SK-N-SH treated with all-trans-retinoic acid at 6 μM for 48 hours (cell line): ENCODE measurements at regions not wholly inside any gene's neighbourhood (a gene's known extent, or its start where the extent isn't known, plus 50 kb on each side); places are given as distances from the start of the nearest gene placed in this dataset.

Source experiments
- ATAC-seq: fragments of 200-7000 bp; cut with Tn5 transposase; 3 replicates; pipeline ENCODE4 v1.9.1; 2020; ENCODE audit warnings: mild to moderate bottlenecking, moderate library complexity
- ARNTL ChIP-seq: fragments of 450-650 bp; formaldehyde crosslinking; IDR thresholded peaks from 2 replicates; pipeline ENCODE4 v1.5.0; 2020; ENCODE audit warnings: low read depth, mild to moderate bottlenecking, moderate library complexity, borderline replicate concordance
- BACH2 ChIP-seq: fragments of 250-450 bp; sonication (Bioruptor Pico); IDR thresholded peaks from 2 replicates; pipeline ENCODE4 v1.9.0; 2021; ENCODE audit warnings: mild to moderate bottlenecking, borderline replicate concordance
- CREB5 ChIP-seq: fragments of 250-450 bp; sonication (Bioruptor Pico); IDR thresholded peaks from 2 replicates; pipeline ENCODE4 v1.5.1; 2020; ENCODE audit warnings: low read depth, mild to moderate bottlenecking, moderate library complexity
- CSDC2 ChIP-seq: fragments of 250-450 bp; sonication (Bioruptor Pico); IDR thresholded peaks from 2 replicates; pipeline ENCODE4 v1.5.0; 2020; ENCODE audit warnings: mild to moderate bottlenecking, moderate library complexity
- ESRRG ChIP-seq: fragments of 250-450 bp; sonication (Bioruptor Pico); IDR thresholded peaks from 2 replicates; pipeline ENCODE4 v1.6.1; 2021; ENCODE audit warnings: mild to moderate bottlenecking
- GLIS3 ChIP-seq: fragments of 250-450 bp; sonication (Bioruptor Pico); IDR thresholded peaks from 2 replicates; pipeline ENCODE4 v1.5.0; 2020; ENCODE audit warnings: mild to moderate bottlenecking, moderate library complexity
- ISL1 ChIP-seq: fragments of 250-450 bp; sonication (Bioruptor Pico); IDR thresholded peaks from 2 replicates; pipeline ENCODE4 v2.1.2; 2022; ENCODE audit warnings: mild to moderate bottlenecking, moderate library complexity
- OSR1 ChIP-seq: fragments of 250-450 bp; sonication (Bioruptor Pico); IDR thresholded peaks from 2 replicates; pipeline ENCODE4 v1.8.0; 2022; ENCODE audit warnings: moderate library complexity, mild to moderate bottlenecking, inconsistent platforms
- PPARA ChIP-seq: fragments of 250-450 bp; sonication (Bioruptor Pico); IDR thresholded peaks from 2 replicates; pipeline ENCODE4 v1.5.0; 2020; ENCODE audit warnings: mild to moderate bottlenecking, borderline replicate concordance
- RARB ChIP-seq: fragments of 250-450 bp; sonication (Bioruptor Pico); IDR thresholded peaks from 2 replicates; pipeline ENCODE4 v1.8.0; 2021; ENCODE audit warnings: mild to moderate bottlenecking, moderate library complexity
- SNAI2 ChIP-seq: fragments of 250-450 bp; sonication (Bioruptor Pico); IDR thresholded peaks from 2 replicates; pipeline ENCODE4 v1.5.0; 2020; ENCODE audit warnings: mild to moderate bottlenecking, moderate library complexity
- TCF4 ChIP-seq: fragments of 250-450 bp; sonication (Bioruptor Pico); IDR thresholded peaks from 2 replicates; pipeline ENCODE4 v1.8.0; 2021; ENCODE audit warnings: mild to moderate bottlenecking, moderate library complexity, borderline replicate concordance
- TOX ChIP-seq: fragments of 250-450 bp; sonication (Bioruptor Pico); IDR thresholded peaks from 2 replicates; pipeline ENCODE4 v1.8.0; 2021; ENCODE audit warnings: mild to moderate bottlenecking, moderate library complexity, borderline replicate concordance
- ZC3H10 ChIP-seq: fragments of 250-450 bp; sonication (Bioruptor Pico); IDR thresholded peaks from 2 replicates; pipeline ENCODE4 v1.5.1; 2021; ENCODE audit warnings: mild to moderate bottlenecking, moderate library complexity
- ZFP3 ChIP-seq: fragments of 250-450 bp; sonication (Bioruptor Pico); IDR thresholded peaks from 2 replicates; pipeline ENCODE4 v1.5.0; 2020; ENCODE audit warnings: mild to moderate bottlenecking, moderate library complexity
- ZFP30 ChIP-seq: fragments of 450-650 bp; formaldehyde crosslinking; IDR thresholded peaks from 2 replicates; pipeline ENCODE4 v1.5.0; 2022; ENCODE audit warnings: mild to moderate bottlenecking, moderate library complexity
- ZNF565 ChIP-seq: fragments of 450-650 bp; formaldehyde crosslinking; conservative IDR thresholded peaks from 2 replicates; pipeline ENCODE4 v1.5.0; 2020; ENCODE audit warnings: low read depth, mild to moderate bottlenecking, moderate library complexity
- ZNF70 ChIP-seq: fragments of 450-650 bp; formaldehyde crosslinking; IDR thresholded peaks from 2 replicates; pipeline ENCODE4 v1.5.0; 2020; ENCODE audit warnings: mild to moderate bottlenecking, moderate library complexity
- ZNF8 ChIP-seq: fragments of 450-650 bp; formaldehyde crosslinking; IDR thresholded peaks from 2 replicates; pipeline ENCODE4 v1.5.0; 2020; ENCODE audit warnings: mild to moderate bottlenecking, moderate library complexity
- TF ChIP-seq, protein P1 (sequence below): fragments of 250-450 bp; sonication (Bioruptor Pico); IDR thresholded peaks from 2 replicates; pipeline ENCODE4 v1.5.1; 2021; ENCODE audit warnings: mild to moderate bottlenecking, moderate library complexity
- TF ChIP-seq, protein P2 (sequence below): fragments of 250-450 bp; sonication (Bioruptor Pico); IDR thresholded peaks from 2 replicates; pipeline ENCODE4 v1.8.0; 2021; ENCODE audit warnings: low read depth, mild to moderate bottlenecking, moderate library complexity, borderline replicate concordance

DNA sequence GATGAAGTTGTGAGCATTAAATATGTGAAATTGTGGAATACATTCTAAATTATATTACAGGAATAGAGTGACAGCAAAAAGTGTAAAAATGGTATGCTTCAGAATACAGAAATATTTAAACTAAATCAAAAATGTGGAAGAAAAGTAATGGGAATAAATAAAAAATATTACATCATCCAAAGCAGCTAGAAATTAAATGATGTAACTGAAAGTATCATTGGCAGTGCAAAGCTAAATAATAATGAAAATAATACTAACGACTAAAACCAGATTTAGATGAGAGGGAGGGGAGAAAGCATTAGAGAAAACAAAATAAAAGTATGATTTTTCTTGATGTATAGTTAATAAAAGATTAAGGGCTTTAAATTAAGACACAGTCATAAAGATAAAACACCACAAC is 1104.0 kb downstream of the EPHA7 start:
- TF ChIP-seq ESRRG (CRISPR knock-in tag) (no peak), GLIS3 (CRISPR knock-in tag) (no peak), SNAI2 (CRISPR knock-in tag) (no peak), ZFP3 (CRISPR knock-in tag) (no peak), RARB (CRISPR knock-in tag) (no peak), PPARA (CRISPR knock-in tag) (no peak)
- ATAC-seq = no peak

DNA sequence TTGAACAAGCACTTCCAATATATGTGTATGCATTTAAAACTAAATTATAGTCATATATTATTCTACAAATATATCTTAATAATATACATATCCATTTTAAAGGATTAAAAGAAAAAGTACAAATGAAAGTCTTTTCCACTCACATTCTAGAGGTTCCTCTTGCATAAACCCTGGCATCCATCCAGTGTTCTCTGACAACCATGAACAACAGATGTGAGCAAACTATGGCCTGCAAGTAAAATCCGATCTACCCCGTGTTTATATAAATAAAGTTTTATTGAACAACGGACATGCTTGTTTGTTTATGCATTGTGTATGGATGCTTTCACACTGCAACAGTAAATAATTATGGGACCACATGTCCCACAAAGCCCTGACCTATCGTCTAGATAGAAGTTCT is 1122.3 kb downstream of the EPHA7 start:
- TF ChIP-seq PPARA (CRISPR knock-in tag) (no peak), SNAI2 (CRISPR knock-in tag) (no peak), TOX (CRISPR knock-in tag) (no peak), ISL1 (CRISPR knock-in tag) (no peak), OSR1 (CRISPR knock-in tag) (no peak), ZFP30 (CRISPR knock-in tag) (no peak)
- ATAC-seq = no peak

DNA sequence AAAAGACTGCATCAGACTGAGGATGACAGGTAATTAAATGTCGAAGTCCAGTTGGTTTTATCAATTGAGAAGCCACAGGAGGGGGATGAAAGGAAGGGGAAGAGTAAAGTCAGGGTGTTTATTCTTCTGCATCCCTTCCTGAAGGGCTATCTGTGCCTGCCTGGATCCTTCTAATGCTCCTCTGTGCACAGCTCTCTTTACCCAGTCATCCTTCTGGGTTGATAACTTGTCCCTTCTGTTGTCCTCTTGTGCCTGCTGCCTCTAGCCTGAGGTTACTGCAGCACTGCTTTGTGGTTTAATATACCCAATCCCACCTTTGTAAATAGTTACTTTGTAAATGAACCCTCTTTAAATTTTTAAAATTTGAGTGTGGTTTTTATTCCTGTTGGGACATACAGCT is 1127.3 kb downstream of the EPHA7 start:
- ATAC-seq = no peak
- TF ChIP-seq RARB (CRISPR knock-in tag) (no peak), ZNF8 (CRISPR knock-in tag) (no peak)
- TF ChIP-seq, all 23 proteins: peak for 0

- ATAC-seq = no peak
- TF ChIP-seq TOX (CRISPR knock-in tag) = no peak
- no peak for TF ChIP-seq CREB5 (CRISPR knock-in tag)
- TF ChIP-seq, protein P1, sequence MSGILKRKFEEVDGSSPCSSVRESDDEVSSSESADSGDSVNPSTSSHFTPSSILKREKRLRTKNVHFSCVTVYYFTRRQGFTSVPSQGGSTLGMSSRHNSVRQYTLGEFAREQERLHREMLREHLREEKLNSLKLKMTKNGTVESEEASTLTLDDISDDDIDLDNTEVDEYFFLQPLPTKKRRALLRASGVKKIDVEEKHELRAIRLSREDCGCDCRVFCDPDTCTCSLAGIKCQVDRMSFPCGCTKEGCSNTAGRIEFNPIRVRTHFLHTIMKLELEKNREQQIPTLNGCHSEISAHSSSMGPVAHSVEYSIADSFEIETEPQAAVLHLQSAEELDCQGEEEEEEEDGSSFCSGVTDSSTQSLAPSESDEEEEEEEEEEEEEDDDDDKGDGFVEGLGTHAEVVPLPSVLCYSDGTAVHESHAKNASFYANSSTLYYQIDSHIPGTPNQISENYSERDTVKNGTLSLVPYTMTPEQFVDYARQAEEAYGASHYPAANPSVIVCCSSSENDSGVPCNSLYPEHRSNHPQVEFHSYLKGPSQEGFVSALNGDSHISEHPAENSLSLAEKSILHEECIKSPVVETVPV (CRISPR knock-in tag) = no peak
- TF ChIP-seq SNAI2 (CRISPR knock-in tag) = no peak
- TF ChIP-seq ZNF565 (CRISPR knock-in tag) = no peak
- no peak for TF ChIP-seq ZNF70
- TF ChIP-seq ESRRG (CRISPR knock-in tag) = no peak
- TF ChIP-seq ARNTL (CRISPR knock-in tag) = no peak
These were observed 1129.5 kb downstream of the EPHA7 start for GRCh38 chr6:92289831-92290230.

- TF ChIP-seq ESRRG (CRISPR knock-in tag) (no peak), ISL1 (CRISPR knock-in tag) (no peak), ZNF8 (CRISPR knock-in tag) (no peak), ZNF565 (CRISPR knock-in tag) (no peak), ARNTL (CRISPR knock-in tag) (no peak), GLIS3 (CRISPR knock-in tag) (no peak), OSR1 (CRISPR knock-in tag) (no peak), ZFP30 (CRISPR knock-in tag) (no peak), CSDC2 (CRISPR knock-in tag) (no peak), TOX (CRISPR knock-in tag) (no peak), ZC3H10 (CRISPR knock-in tag) (no peak), ZNF70 (no peak), RARB (CRISPR knock-in tag) (no peak), TCF4 (CRISPR knock-in tag) (no peak), BACH2 (CRISPR knock-in tag) (no peak), SNAI2 (CRISPR knock-in tag) (no peak), ZFP3 (CRISPR knock-in tag) (no peak), PPARA (CRISPR knock-in tag) (no peak)
- TF ChIP-seq, protein P1 (CRISPR knock-in tag) = no peak
- TF ChIP-seq, protein P2, sequence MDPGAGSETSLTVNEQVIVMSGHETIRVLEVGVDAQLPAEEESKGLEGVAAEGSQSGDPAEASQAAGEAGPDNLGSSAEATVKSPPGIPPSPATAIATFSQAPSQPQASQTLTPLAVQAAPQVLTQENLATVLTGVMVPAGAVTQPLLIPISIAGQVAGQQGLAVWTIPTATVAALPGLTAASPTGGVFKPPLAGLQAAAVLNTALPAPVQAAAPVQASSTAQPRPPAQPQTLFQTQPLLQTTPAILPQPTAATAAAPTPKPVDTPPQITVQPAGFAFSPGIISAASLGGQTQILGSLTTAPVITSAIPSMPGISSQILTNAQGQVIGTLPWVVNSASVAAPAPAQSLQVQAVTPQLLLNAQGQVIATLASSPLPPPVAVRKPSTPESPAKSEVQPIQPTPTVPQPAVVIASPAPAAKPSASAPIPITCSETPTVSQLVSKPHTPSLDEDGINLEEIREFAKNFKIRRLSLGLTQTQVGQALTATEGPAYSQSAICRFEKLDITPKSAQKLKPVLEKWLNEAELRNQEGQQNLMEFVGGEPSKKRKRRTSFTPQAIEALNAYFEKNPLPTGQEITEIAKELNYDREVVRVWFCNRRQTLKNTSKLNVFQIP (CRISPR knock-in tag) = no peak
- no peak for ATAC-seq
These were observed 1137.7 kb downstream of the EPHA7 start for GRCh38 chr6:92281571-92282076.
